H1 (cell line): ENCODE measurements at regions not wholly inside any gene's neighbourhood (a gene's known extent, or its start where the extent isn't known, plus 50 kb on each side); places are given as distances from the start of the nearest gene placed in this dataset.

Experiments used
- CTCF ChIP-seq, 3 experiments: IDR thresholded peaks; 1 replicate in 2 of 3; 2 replicates in 1 of 3; pipeline versions ENCODE4 v1.5.1 to v1.6.1; 2011; ENCODE audit warnings: low read length in 3 of 3, mild to moderate bottlenecking in 3 of 3, inconsistent platforms in 2 of 3, low read depth in 1 of 3, moderate library complexity in 1 of 3; ENCODE audit not compliant: insufficient read depth in 1 of 3; ENCODE audit errors: control extremely low read depth in 1 of 3
- POLR2A ChIP-seq, 2 experiments: IDR thresholded peaks; 1 replicate in 1 of 2; 2 replicates in 1 of 2; pipeline ENCODE4 v1.6.1; 2011; ENCODE audit warnings: low read depth in 2 of 2, low read length in 2 of 2, mild to moderate bottlenecking in 2 of 2; ENCODE audit errors: control extremely low read depth in 1 of 2
- RNF2 ChIP-seq: fragments of 200-900, 300-1000 bp; sonication (generic); IDR thresholded peaks from 2 replicates; pipeline ENCODE4 v1.7.1; 2016; ENCODE audit warnings: borderline replicate concordance, low read depth, mild to moderate bottlenecking, antibody characterized with exemption, low read length; ENCODE audit not compliant: poor library complexity, severe bottlenecking; ENCODE audit errors: missing control alignments
- SIN3A ChIP-seq, 2 experiments: IDR thresholded peaks in 1 of 2; conservative IDR thresholded peaks in 1 of 2; 2 replicates each; pipeline ENCODE4 v1.6.1; 2011 to 2012; ENCODE audit warnings: low read length in 2 of 2, improper control_type of control experiment in 1 of 2, low read depth in 1 of 2, mild to moderate bottlenecking in 1 of 2
- USF2 ChIP-seq: IDR thresholded peaks from 2 replicates; pipeline ENCODE4 v1.6.1; 2011; ENCODE audit warnings: low read length, improper control_type of control experiment

- TF ChIP-seq CTCF (IDR thresholded peaks at IDR 0.05; ENCODE audit: control extremely low read depth in 1 of 3, insufficient read depth in 1 of 3, low read depth in 1 of 3, low read length in 3 of 3) (no peak), POLR2A (IDR thresholded peaks at IDR 0.05; ENCODE audit: control extremely low read depth in 1 of 2, low read depth in 2 of 2, low read length in 2 of 2) (no peak), SIN3A (conservative IDR thresholded peaks at IDR 0.05 in 1 of 2, IDR thresholded peaks at IDR 0.05 in 1 of 2; ENCODE audit: low read depth in 1 of 2, low read length in 2 of 2) (no peak), USF2 (no peak), RNF2 (no peak)
Observed at GRCh38 chr5:125226825-125227224, 480.4 kb upstream of the ZNF608 start.
